K562 (cell line): ENCODE measurements at regions not wholly inside any gene's neighbourhood (a gene's known extent, or its start where the extent isn't known, plus 50 kb on each side); places are given as distances from the start of the nearest gene placed in this dataset.

Source experiments
- DIDO1 ChIP-seq: fragments of 450-650 bp; IDR thresholded peaks from 2 replicates; pipeline ENCODE4 v1.6.1; 2016; ENCODE audit warnings: low read depth, missing biosample characterization, missing genetic modification characterization
- ETS2 ChIP-seq: IDR thresholded peaks from 2 replicates; pipeline ENCODE4 v1.6.1; 2016; ENCODE audit warnings: borderline replicate concordance, missing genetic modification characterization, mild to moderate bottlenecking, moderate library complexity, missing compliant biosample characterization; ENCODE audit not compliant: poor library complexity, severe bottlenecking
- FOXP1 ChIP-seq: sonication (generic); formaldehyde crosslinking; IDR thresholded peaks from 2 replicates; pipeline ENCODE4 v1.8.0; 2022; ENCODE audit warnings: mild to moderate bottlenecking, missing genetic modification reagents
- HLTF ChIP-seq: fragments of 450-650 bp; IDR thresholded peaks from 2 replicates; pipeline ENCODE4 v1.6.1; 2016
- HNRNPUL1 ChIP-seq: fragments of 200-400 bp; formaldehyde crosslinking; IDR thresholded peaks from 2 replicates; pipeline ENCODE4 v1.6.1; 2017; ENCODE audit warnings: low read length
- KDM4B ChIP-seq, 2 experiments: fragments of 450-650 bp in 1 of 2; sonication (generic) in 1 of 2; IDR thresholded peaks; 2 replicates each; pipeline ENCODE4 v1.6.1; 2016 to 2017; ENCODE audit warnings: borderline replicate concordance in 2 of 2, antibody characterized with exemption in 1 of 2, low read depth in 1 of 2, mild to moderate bottlenecking in 1 of 2
- PHTF2 ChIP-seq: fragments of 250-450 bp; sonication (Bioruptor Pico); IDR thresholded peaks from 2 replicates; pipeline ENCODE4 v1.5.0; 2021; ENCODE audit warnings: mild to moderate bottlenecking
- REST ChIP-seq, 2 experiments: fragments of 450-650 bp; formaldehyde crosslinking in 1 of 2; IDR thresholded peaks; 2 replicates each; pipeline versions ENCODE4 v1.4.0 to v1.6.1; 2014 to 2020; ENCODE audit warnings: mild to moderate bottlenecking in 2 of 2, borderline replicate concordance in 1 of 2, low read depth in 1 of 2
- SREBF2 ChIP-seq: sonication (generic); formaldehyde crosslinking; IDR thresholded peaks from 2 replicates; pipeline ENCODE4 v1.4.0; 2020; ENCODE audit warnings: mild to moderate bottlenecking, missing genetic modification reagents
- TCF3 ChIP-seq: sonication (generic); formaldehyde crosslinking; IDR thresholded peaks from 2 replicates; pipeline ENCODE4 v1.4.0; 2020; ENCODE audit warnings: mild to moderate bottlenecking, missing genetic modification reagents
- TFE3 ChIP-seq: fragments of 450-650 bp; formaldehyde crosslinking; IDR thresholded peaks from 2 replicates; pipeline ENCODE4 v1.4.0; 2020; ENCODE audit warnings: mild to moderate bottlenecking, mixed read lengths
- USF2 ChIP-seq: sonication (generic); formaldehyde crosslinking; IDR thresholded peaks from 2 replicates; pipeline ENCODE4 v1.5.0; 2020; ENCODE audit warnings: missing genetic modification reagents
- ZFPM2 ChIP-seq: fragments of 250-450 bp; sonication (Bioruptor Pico); IDR thresholded peaks from 2 replicates; pipeline ENCODE4 v1.5.1; 2022; ENCODE audit warnings: mild to moderate bottlenecking
- ZNF384 ChIP-seq: IDR thresholded peaks from 2 replicates; pipeline ENCODE4 v1.6.1; 2012; ENCODE audit warnings: low read depth, low read length, improper control_type of control experiment
- ZNF695 ChIP-seq: fragments of 450-650 bp; formaldehyde crosslinking; IDR thresholded peaks from 2 replicates; pipeline ENCODE4 v1.4.0; 2020; ENCODE audit warnings: mild to moderate bottlenecking, moderate library complexity
- ZNF717 ChIP-seq: fragments of 250-450 bp; sonication (Bioruptor Pico); IDR thresholded peaks from 2 replicates; pipeline ENCODE4 v1.5.0; 2021

- TF ChIP-seq DIDO1 (tag) (no peak), ZNF717 (CRISPR knock-in tag) (no peak), ZNF384 (no peak), TCF3 (peak; percentile 86), REST (IDR thresholded peaks at IDR 0.05; ENCODE audit: borderline replicate concordance) (no peak; the same call in 1 of the 2 replicates), REST (CRISPR knock-in tag; IDR thresholded peaks at IDR 0.05; ENCODE audit: low read depth) (no peak), SREBF2 (CRISPR knock-in tag) (no peak), ZFPM2 (no peak), HLTF (no peak), PHTF2 (CRISPR knock-in tag) (no peak), KDM4B (IDR thresholded peaks at IDR 0.05; ENCODE audit: borderline replicate concordance in 2 of 2, low read depth in 1 of 2) (no peak), ETS2 (no peak), ZNF695 (CRISPR knock-in tag) (no peak), TFE3 (peak; percentile 49), FOXP1 (CRISPR knock-in tag) (no peak), USF2 (CRISPR knock-in tag) (peak; percentile 77), HNRNPUL1 (no peak)
These were observed 175.7 kb upstream of the BCOR start (continued) for GRCh38 chrX:40273356-40274050.
